ENCODE measurements at regions not wholly inside any gene's neighbourhood (a gene's known extent, or its start where the extent isn't known, plus 50 kb on each side); places are given as distances from the start of the nearest gene placed in this dataset.
A peak's percentile ranks its signal among the peaks of the same experiment; 100 is the strongest.

DNA sequence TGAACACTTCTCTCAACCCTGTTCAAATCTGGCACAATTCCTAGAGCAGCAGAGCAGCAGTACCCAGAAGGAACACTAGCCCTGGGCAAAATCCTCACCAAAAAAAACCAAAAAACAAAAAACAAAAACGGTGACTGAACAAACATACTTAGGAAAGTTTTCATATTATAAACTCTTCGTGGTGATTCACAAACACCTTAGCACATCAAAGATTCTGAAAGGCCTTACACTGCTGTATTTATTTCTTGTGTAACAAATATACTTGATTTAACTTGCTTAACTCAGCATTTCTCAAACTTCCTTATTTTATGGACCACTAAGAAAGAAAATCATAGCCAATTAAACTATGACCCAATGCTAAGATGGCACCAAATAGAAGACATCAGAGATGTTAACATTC is 57.8 kb upstream of the RREB1 start:
- TF ChIP-seq, protein P1, sequence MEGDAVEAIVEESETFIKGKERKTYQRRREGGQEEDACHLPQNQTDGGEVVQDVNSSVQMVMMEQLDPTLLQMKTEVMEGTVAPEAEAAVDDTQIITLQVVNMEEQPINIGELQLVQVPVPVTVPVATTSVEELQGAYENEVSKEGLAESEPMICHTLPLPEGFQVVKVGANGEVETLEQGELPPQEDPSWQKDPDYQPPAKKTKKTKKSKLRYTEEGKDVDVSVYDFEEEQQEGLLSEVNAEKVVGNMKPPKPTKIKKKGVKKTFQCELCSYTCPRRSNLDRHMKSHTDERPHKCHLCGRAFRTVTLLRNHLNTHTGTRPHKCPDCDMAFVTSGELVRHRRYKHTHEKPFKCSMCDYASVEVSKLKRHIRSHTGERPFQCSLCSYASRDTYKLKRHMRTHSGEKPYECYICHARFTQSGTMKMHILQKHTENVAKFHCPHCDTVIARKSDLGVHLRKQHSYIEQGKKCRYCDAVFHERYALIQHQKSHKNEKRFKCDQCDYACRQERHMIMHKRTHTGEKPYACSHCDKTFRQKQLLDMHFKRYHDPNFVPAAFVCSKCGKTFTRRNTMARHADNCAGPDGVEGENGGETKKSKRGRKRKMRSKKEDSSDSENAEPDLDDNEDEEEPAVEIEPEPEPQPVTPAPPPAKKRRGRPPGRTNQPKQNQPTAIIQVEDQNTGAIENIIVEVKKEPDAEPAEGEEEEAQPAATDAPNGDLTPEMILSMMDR (IDR thresholded peaks at IDR 0.05; ENCODE audit: extremely low read depth, missing control alignments), result no peak

DNA sequence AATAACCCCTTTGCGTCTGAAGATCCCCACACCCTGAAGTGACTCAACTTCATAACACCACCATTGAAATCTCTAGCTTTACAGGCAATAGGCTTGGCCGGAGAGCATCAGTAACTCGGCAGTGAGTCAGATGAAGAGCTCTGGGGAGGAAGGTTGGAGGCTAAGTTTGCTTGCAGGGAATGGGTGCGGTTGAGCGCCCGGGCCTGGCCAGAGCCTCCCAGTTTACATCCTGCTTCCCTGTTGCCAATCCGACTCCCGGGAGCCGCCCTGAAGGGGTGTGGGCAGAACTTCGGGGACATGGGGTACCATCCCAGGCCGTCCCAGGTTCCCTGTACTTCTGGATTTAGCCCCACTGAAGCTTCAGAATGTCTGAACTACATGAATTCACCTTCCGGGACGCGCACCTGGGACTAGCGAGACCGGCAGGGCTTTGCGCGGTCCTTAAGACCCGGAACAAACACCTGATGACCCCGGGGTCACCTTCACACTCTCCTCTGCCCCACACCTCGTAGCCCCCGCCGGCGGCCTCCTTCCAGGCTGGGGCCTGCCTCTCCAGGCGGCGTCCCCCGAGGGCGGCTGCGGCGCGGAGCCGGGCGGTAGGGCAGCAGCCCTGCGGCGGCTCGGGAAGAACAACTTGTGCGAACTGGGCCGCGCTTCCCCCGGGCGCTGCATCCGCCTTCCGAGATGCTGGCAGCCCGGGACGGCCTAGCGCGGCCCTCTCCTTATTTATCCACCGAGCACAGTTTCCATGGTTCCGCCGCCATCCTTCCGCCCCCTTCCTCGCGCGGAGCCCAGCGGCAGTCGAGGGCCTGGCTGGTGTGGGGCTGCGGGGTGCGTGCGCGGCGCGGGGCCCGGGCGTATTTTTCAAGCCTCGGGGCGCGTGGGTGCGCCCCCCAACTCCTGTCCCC is 56.6 kb upstream of the RREB1 start:
- TF ChIP-seq, protein P1 (IDR thresholded peaks at IDR 0.05; ENCODE audit: extremely low read depth, missing control alignments), result no peak
- DNase-seq (ENCODE audit: low spot score), result peak; percentile 69

More for the DNA sequence above, 57.8 kb upstream of the RREB1 start:
- DNase-seq (ENCODE audit: low spot score), result no peak

DNA sequence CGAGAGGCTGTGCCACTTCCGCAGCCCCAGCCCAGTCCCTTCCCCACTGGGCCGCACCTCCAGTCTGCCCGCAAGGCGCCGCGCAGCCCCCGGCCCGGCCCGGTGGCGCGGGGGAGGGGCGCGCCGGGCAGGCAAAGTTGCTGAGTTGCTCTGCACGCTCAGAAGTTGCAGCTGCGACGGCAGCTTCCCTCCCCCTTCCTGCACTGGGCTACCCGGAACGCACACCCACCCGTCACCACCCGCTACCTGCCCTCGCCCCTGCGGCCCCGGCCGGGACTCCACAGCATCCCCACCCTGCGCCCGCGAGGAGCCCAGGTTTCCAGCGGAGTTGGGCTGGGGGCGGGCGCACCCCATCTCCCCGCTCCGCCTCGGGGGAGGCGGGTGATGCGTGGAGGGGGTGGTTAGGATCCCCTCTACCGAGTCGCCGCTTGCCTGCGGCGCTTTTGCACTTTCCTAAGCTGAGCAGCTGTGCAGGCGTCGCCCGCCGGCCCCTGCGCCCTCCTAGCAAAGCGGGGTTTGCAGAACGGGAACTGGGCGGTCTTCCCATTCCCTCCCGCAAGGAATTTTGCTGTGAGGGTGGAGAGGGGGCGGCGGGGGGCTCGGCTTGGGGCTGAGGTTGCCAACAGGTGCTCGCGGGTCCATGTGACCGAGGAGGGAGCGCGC is 55.9 kb upstream of the RREB1 start:
- TF ChIP-seq, protein P1 (IDR thresholded peaks at IDR 0.05; ENCODE audit: extremely low read depth, missing control alignments), result no peak
- peak; percentile 84 for DNase-seq (ENCODE audit: low spot score)

DNA sequence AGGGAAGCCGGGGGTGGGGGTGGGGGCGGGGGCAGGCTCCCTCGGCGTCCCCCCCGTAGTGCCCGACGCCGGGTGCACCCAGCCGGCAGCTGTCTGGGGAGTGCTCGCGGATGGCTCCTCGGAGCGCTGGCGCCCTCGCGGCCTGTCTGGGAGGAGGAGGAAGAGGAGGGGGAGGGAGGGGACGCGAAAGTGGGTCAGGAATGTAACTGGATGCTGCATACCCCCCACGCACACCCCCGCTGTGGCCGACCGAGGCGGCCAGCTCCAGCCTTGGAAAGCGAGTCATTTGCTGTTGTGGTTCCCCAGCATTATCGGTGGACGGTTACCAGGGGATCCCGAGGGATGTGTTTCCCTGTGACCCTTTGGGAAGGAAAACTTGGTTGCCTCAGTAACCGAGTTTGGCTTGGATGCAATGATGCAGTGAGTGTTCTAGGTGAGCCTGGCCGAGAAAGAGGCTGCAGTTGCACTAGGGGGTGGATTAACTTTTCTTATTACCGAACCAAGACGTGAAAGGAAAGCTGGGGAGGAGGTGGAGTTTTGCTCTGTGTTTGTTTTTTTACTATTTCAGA is 55.2 kb upstream of the RREB1 start:
- DNase-seq (ENCODE audit: low spot score), result peak; percentile 47
- TF ChIP-seq, protein P1 (IDR thresholded peaks at IDR 0.05; ENCODE audit: extremely low read depth, missing control alignments), result no peak

DNA sequence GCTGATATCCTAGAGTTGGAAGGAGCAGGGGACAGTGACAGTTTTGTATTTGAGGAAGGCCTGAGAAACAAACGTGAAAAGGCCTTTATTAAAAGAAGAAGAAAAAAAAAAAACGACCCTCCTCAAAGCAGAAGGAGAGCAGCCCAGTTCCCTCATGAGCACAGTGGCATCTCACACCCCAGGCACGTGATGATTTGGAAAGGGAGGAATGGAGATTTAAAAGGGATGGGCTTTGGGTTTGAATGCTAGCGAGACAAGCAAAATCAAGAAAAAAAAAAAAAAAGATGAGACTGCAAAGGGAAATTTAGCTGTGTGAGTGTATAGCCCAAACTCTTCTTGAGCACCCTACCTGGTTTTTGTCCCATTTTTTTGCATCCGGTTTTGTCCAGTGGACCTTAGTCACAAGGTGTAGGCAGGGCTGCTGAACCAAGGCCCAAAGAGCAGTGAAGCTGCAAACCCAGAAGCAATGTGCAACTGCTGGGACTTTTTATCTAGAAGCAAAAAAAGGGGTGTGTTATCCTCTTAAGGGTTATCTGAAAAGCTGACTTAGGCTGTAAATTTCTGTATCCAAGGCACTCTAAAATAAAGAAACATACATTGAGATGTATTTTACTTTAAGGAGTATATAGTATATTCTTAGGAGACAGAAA is 54.5 kb upstream of the RREB1 start:
- TF ChIP-seq, protein P1 (IDR thresholded peaks at IDR 0.05; ENCODE audit: extremely low read depth, missing control alignments), result no peak
- no peak for DNase-seq (ENCODE audit: low spot score)
